IMR-90 (cell line): ENCODE measurements at regions not wholly inside any gene's neighbourhood (a gene's known extent, or its start where the extent isn't known, plus 50 kb on each side); places are given as distances from the start of the nearest gene placed in this dataset.

Source experiments
- ATAC-seq: fragments of 200-7000 bp; cut with Tn5 transposase; 2 replicates; pipeline ENCODE4 v1.9.1; 2020; ENCODE audit warnings: low read depth, mild to moderate bottlenecking, moderate library complexity
- BruUV-seq: library from RNA; stranded (reverse); fragments of 400-500 nt; replicated peaks from 2 replicates; lab custom pipeline; 2021; lab: Mats Ljungman, UMichigan
- CTCF ChIA-PET: fragments of 300-600 bp; formaldehyde crosslinking; extraction: SDS; loops from one replicate; lab custom pipeline; 2021; ENCODE audit warnings: antibody characterized with exemption; lab: Yijun Ruan, JAX
- POLR2A ChIA-PET: fragments of 300-600 bp; sonication (Branson Sonifier 250); formaldehyde crosslinking; loops from one replicate; lab custom pipeline; 2022; ENCODE audit warnings: antibody characterized with exemption; ENCODE audit not compliant: unreplicated experiment; lab: Charles Lee
- DNase-seq: peaks from one replicate; pipeline ENCODE4 v3.0.0; 2013
- H2AFZ ChIP-seq: replicated peaks from 2 replicates; pipeline ENCODE3; 2013; ENCODE audit warnings: low read length, mild to moderate bottlenecking; ENCODE audit not compliant: poor library complexity
- H2AK5ac ChIP-seq: 2 replicates; pipeline ENCODE4 v1.6.1; 2013; ENCODE audit warnings: low read depth, low read length, inconsistent platforms
- H2AK9ac ChIP-seq: replicated peaks from 2 replicates; pipeline ENCODE3; 2013; ENCODE audit warnings: mild to moderate bottlenecking, low read depth, low read length, moderate library complexity; ENCODE audit not compliant: poor library complexity
- H2BK120ac ChIP-seq: 2 replicates; pipeline ENCODE4 v1.6.1; 2013; ENCODE audit warnings: low read depth, low read length, inconsistent platforms
- H2BK15ac ChIP-seq: 3 replicates; pipeline ENCODE4 v1.6.1; 2013; ENCODE audit warnings: low read depth, low read length, inconsistent platforms
- H2BK20ac ChIP-seq: 2 replicates; pipeline ENCODE4 v1.6.1; 2013; ENCODE audit warnings: low read depth, mild to moderate bottlenecking, inconsistent platforms, low read length, moderate library complexity
- H2BK5ac ChIP-seq: 2 replicates; pipeline ENCODE4 v1.6.1; 2013; ENCODE audit warnings: mild to moderate bottlenecking, low read depth, low read length, inconsistent platforms; ENCODE audit not compliant: poor library complexity, severe bottlenecking
- H3K14ac ChIP-seq: replicated peaks from 2 replicates; pipeline ENCODE4 v1.6.1; 2013; ENCODE audit warnings: low read depth, low read length, inconsistent platforms
- H3K18ac ChIP-seq: 2 replicates; pipeline ENCODE4 v1.6.1; 2013; ENCODE audit warnings: low read depth, low read length, control low read depth
- H3K23ac ChIP-seq: 2 replicates; pipeline ENCODE4 v1.6.1; 2013; ENCODE audit warnings: low read depth, low read length, inconsistent platforms
- H3K27ac ChIP-seq: 2 replicates; pipeline ENCODE4 v1.5.1; 2013; ENCODE audit warnings: mild to moderate bottlenecking, control low read depth, low read length; ENCODE audit not compliant: insufficient read depth
- H3K27me3 ChIP-seq: 2 replicates; pipeline ENCODE4 v1.6.1; 2013; ENCODE audit warnings: low read length; ENCODE audit not compliant: control insufficient read depth, insufficient read depth
- H3K36me3 ChIP-seq: 2 replicates; pipeline ENCODE4 v1.6.1; 2013; ENCODE audit warnings: low read length, mixed read lengths; ENCODE audit not compliant: control insufficient read depth, insufficient read depth
- H3K4ac ChIP-seq: 2 replicates; pipeline ENCODE4 v1.6.1; 2013; ENCODE audit warnings: low read depth, low read length, inconsistent platforms
- H3K4me1 ChIP-seq: 2 replicates; pipeline ENCODE4 v1.6.1; 2013; ENCODE audit warnings: low read length, mixed read lengths; ENCODE audit not compliant: control insufficient read depth, insufficient read depth
- H3K4me2 ChIP-seq: 2 replicates; pipeline ENCODE4 v1.6.1; 2013; ENCODE audit warnings: low read depth, mild to moderate bottlenecking, control low read depth, low read length, moderate library complexity
- H3K4me3 ChIP-seq: 2 replicates; pipeline ENCODE4 v1.5.1; 2013; ENCODE audit warnings: low read depth, mild to moderate bottlenecking, control low read depth, low read length, moderate library complexity; ENCODE audit not compliant: insufficient read depth
- H3K56ac ChIP-seq: 2 replicates; pipeline ENCODE4 v1.6.1; 2013; ENCODE audit warnings: low read length, inconsistent platforms; ENCODE audit not compliant: insufficient read depth; ENCODE audit errors: extremely low read depth
- H3K79me1 ChIP-seq, 2 experiments: 2 replicates each; pipeline ENCODE4 v1.6.1; 2013; ENCODE audit warnings: low read length in 2 of 2, inconsistent platforms in 1 of 2, low read depth in 1 of 2
- H3K9ac ChIP-seq: 2 replicates; pipeline ENCODE4 v1.6.1; 2013; ENCODE audit warnings: low read depth, low read length, control low read depth
- H3K9me1 ChIP-seq: 2 replicates; pipeline ENCODE4 v1.6.1; 2013; ENCODE audit warnings: low read length, inconsistent platforms; ENCODE audit not compliant: insufficient read depth
- H3K9me3 ChIP-seq: 2 replicates; pipeline ENCODE4 v1.6.1; 2013; ENCODE audit warnings: low read length; ENCODE audit not compliant: control insufficient read depth, insufficient read depth
- H4K20me1 ChIP-seq: 2 replicates; pipeline ENCODE4 v1.6.1; 2013; ENCODE audit warnings: low read length, inconsistent platforms; ENCODE audit not compliant: insufficient read depth
- H4K5ac ChIP-seq: 2 replicates; pipeline ENCODE4 v1.6.1; 2013; ENCODE audit warnings: mild to moderate bottlenecking, low read depth, low read length, control low read depth
- H4K8ac ChIP-seq, 2 experiments: 2 replicates each; pipeline ENCODE4 v1.6.1; 2013; ENCODE audit warnings: low read depth in 2 of 2, low read length in 2 of 2, control low read depth in 1 of 2, inconsistent platforms in 1 of 2
- H4K91ac ChIP-seq: 2 replicates; pipeline ENCODE4 v1.6.1; 2013; ENCODE audit warnings: low read depth, low read length, inconsistent platforms; ENCODE audit not compliant: insufficient read depth
- CEBPB ChIP-seq: IDR thresholded peaks from 2 replicates; pipeline ENCODE4 v1.6.1; 2012; ENCODE audit warnings: low read depth, low read length, improper control_type of control experiment
- CHD1 ChIP-seq: IDR thresholded peaks from 2 replicates; pipeline ENCODE4 v1.6.1; 2012; ENCODE audit warnings: low read depth, low read length, improper control_type of control experiment
- MAFK ChIP-seq: IDR thresholded peaks from 2 replicates; pipeline ENCODE4 v1.6.1; 2012; ENCODE audit warnings: low read depth, low read length, improper control_type of control experiment
- MAZ ChIP-seq: IDR thresholded peaks from 2 replicates; pipeline ENCODE4 v1.6.1; 2012; ENCODE audit warnings: low read depth, mild to moderate bottlenecking, low read length, improper control_type of control experiment, moderate library complexity, borderline replicate concordance
- NFE2L2 ChIP-seq: fragments of 150-350 bp; IDR thresholded peaks from 2 replicates; pipeline ENCODE4 v1.6.1; 2016; ENCODE audit warnings: low read depth, mild to moderate bottlenecking, low read length
- POLR2A ChIP-seq: IDR thresholded peaks from 2 replicates; pipeline ENCODE4 v1.6.1; 2012; ENCODE audit warnings: mild to moderate bottlenecking, low read depth, low read length
- RCOR1 ChIP-seq: IDR thresholded peaks from 2 replicates; pipeline ENCODE4 v1.6.1; 2012; ENCODE audit warnings: mild to moderate bottlenecking, low read length, improper control_type of control experiment; ENCODE audit not compliant: insufficient replicate concordance
- RFX5 ChIP-seq: IDR thresholded peaks from 2 replicates; pipeline ENCODE4 v1.8.0; 2012; ENCODE audit warnings: low read depth, mild to moderate bottlenecking, low read length, moderate library complexity
- WGBS, 2 experiments: methylation state at CpG; one replicate each; pipeline versions ENCODE4 v1.1.5 to v1.1.7; 2013; ENCODE audit warnings: missing lambda C conversion rate in 2 of 2; ENCODE audit not compliant: insufficient read length in 1 of 2; ENCODE audit errors: extremely low coverage in 2 of 2; 5-methylcytosine and 5-hydroxymethylcytosine counted together
- dilution Hi-C: fragments of 300-500 bp; cut with HindIII; formaldehyde crosslinking; loops from one replicate; pipeline ENCODE4 v1.14.3; 2018; ENCODE audit warnings: low sequenced_read_pairs; ENCODE audit not compliant: unreplicated experiment
- in situ Hi-C: fragments of 300-500 bp; cut with MboI; formaldehyde crosslinking; loops from 3 replicates; pipeline ENCODE4 v1.14.3; 2019; ENCODE audit warnings: low sequenced_read_pairs, inconsistent platforms, mixed read lengths
- intact Hi-C: fragments of 100-400 bp; cut with micrococcal nuclease; formaldehyde crosslinking; loops from 2 replicates; pipeline ENCODE4 v1.10.0; 2022
- TF ChIP-seq, protein P1 (sequence below): fragments of 150-350 bp; IDR thresholded peaks from 2 replicates; pipeline ENCODE4 v1.6.1; 2016; ENCODE audit warnings: low read depth, mild to moderate bottlenecking, low read length, moderate library complexity, borderline replicate concordance
- TF ChIP-seq, protein P2 (sequence below): conservative IDR thresholded peaks from 2 replicates; pipeline ENCODE4 v1.5.1; 2012; ENCODE audit warnings: mild to moderate bottlenecking, low read depth, low read length, improper control_type of control experiment
- TF ChIP-seq, protein P3 (sequence below): fragments of 150-350 bp; IDR thresholded peaks from 2 replicates; pipeline ENCODE4 v1.6.1; 2017; ENCODE audit warnings: mild to moderate bottlenecking, antibody characterized with exemption, low read length, low read depth

GRCh38 chr16:47865337-47865855 is 290.4 kb downstream of the ABCC12 start:
- CTCF ChIA-PET = no interaction called here
- no peak overlapping the region for H3K4me3 ChIP-seq
- no peak overlapping the region for H4K8ac ChIP-seq
- H3K4me2 ChIP-seq = no peak overlapping the region
- TF ChIP-seq MAZ = no peak
- no peak for TF ChIP-seq CEBPB
- TF ChIP-seq CHD1 = no peak
- TF ChIP-seq, protein P1, sequence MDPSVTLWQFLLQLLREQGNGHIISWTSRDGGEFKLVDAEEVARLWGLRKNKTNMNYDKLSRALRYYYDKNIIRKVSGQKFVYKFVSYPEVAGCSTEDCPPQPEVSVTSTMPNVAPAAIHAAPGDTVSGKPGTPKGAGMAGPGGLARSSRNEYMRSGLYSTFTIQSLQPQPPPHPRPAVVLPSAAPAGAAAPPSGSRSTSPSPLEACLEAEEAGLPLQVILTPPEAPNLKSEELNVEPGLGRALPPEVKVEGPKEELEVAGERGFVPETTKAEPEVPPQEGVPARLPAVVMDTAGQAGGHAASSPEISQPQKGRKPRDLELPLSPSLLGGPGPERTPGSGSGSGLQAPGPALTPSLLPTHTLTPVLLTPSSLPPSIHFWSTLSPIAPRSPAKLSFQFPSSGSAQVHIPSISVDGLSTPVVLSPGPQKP = no peak
- no peak for TF ChIP-seq RFX5
- TF ChIP-seq, protein P2, sequence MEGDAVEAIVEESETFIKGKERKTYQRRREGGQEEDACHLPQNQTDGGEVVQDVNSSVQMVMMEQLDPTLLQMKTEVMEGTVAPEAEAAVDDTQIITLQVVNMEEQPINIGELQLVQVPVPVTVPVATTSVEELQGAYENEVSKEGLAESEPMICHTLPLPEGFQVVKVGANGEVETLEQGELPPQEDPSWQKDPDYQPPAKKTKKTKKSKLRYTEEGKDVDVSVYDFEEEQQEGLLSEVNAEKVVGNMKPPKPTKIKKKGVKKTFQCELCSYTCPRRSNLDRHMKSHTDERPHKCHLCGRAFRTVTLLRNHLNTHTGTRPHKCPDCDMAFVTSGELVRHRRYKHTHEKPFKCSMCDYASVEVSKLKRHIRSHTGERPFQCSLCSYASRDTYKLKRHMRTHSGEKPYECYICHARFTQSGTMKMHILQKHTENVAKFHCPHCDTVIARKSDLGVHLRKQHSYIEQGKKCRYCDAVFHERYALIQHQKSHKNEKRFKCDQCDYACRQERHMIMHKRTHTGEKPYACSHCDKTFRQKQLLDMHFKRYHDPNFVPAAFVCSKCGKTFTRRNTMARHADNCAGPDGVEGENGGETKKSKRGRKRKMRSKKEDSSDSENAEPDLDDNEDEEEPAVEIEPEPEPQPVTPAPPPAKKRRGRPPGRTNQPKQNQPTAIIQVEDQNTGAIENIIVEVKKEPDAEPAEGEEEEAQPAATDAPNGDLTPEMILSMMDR = no peak
- TF ChIP-seq, protein P3, sequence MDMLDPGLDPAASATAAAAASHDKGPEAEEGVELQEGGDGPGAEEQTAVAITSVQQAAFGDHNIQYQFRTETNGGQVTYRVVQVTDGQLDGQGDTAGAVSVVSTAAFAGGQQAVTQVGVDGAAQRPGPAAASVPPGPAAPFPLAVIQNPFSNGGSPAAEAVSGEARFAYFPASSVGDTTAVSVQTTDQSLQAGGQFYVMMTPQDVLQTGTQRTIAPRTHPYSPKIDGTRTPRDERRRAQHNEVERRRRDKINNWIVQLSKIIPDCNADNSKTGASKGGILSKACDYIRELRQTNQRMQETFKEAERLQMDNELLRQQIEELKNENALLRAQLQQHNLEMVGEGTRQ = no peak
- no peak for TF ChIP-seq MAFK
- TF ChIP-seq POLR2A = no peak
- no peak for TF ChIP-seq NFE2L2
- TF ChIP-seq RCOR1 = no peak
- no peak overlapping the region for H2BK20ac ChIP-seq
- H3K23ac ChIP-seq = no peak overlapping the region
- no peak overlapping the region for H3K27ac ChIP-seq
- no TSS peak for BruUV-seq
- H3K9me3 ChIP-seq = no peaks in the 10 kb centered on the region
- H3K18ac ChIP-seq = no peak overlapping the region
- ATAC-seq (no peak), DNase-seq (no peak)
- no peak overlapping the region for H3K4ac ChIP-seq
- no peaks in the 10 kb centered on the region for H3K9me1 ChIP-seq
- H3K4me1 ChIP-seq = no peaks in the 10 kb centered on the region
- dilution Hi-C loops = no loop called here
- POLR2A ChIA-PET = no interaction called here
- H2AK5ac ChIP-seq = no peak overlapping the region
- no peak overlapping the region for H2AK9ac ChIP-seq
- no peak overlapping the region for H4K5ac ChIP-seq
- H3K79me1 ChIP-seq = no peaks in the 10 kb centered on the region
- H2BK120ac ChIP-seq = no peak overlapping the region
- no peak overlapping the region for H2BK5ac ChIP-seq
- H3K9ac ChIP-seq = no peak overlapping the region
- H2AFZ ChIP-seq = no peak overlapping the region
- no peak overlapping the region for H3K14ac ChIP-seq
- no peaks in the 10 kb centered on the region for H4K20me1 ChIP-seq
- H3K56ac ChIP-seq = no peak overlapping the region
- no peaks in the 10 kb centered on the region for H3K36me3 ChIP-seq
- in situ Hi-C loops = no loop called here
- H2BK15ac ChIP-seq = no peak overlapping the region
- WGBS, 2 experiments = no CpG with 5 or more reads among the region's 3 CpGs
- peaks cover 7% of the 10 kb centered on the region for H3K27me3 ChIP-seq
- no peak overlapping the region for H4K91ac ChIP-seq
- intact Hi-C loops = no loop called here
